Adrenal gland (tissue), 5 donors: ENCODE measurements at regions not wholly inside any gene's neighbourhood (a gene's known extent, or its start where the extent isn't known, plus 50 kb on each side); places are given as distances from the start of the nearest gene placed in this dataset.

Experiments used
- POLR2A ChIP-seq, 2 donors: fragments of 450-650 bp; IDR thresholded peaks; one replicate each; pipeline ENCODE4 v1.6.1; 2017; ENCODE audit warnings: antibody characterized with exemption in 2 of 2, mild to moderate bottlenecking in 2 of 2, moderate library complexity in 1 of 2
- TF ChIP-seq, protein P1 (sequence below), 6 experiments: fragments of 450-650 bp in 4 of 6; fragments of 200-600 bp in 2 of 6; sonication (generic) in 1 of 6; IDR thresholded peaks; 1 replicate in 5 of 6; 2 replicates in 1 of 6; pipeline versions ENCODE4 v1.5.1 to v1.8.0; 2016 to 2021; ENCODE audit warnings: antibody characterized with exemption in 6 of 6, mild to moderate bottlenecking in 2 of 6, moderate library complexity in 1 of 6
- donor health status: DM: no; HTN: no; CAD: no.

DNA sequence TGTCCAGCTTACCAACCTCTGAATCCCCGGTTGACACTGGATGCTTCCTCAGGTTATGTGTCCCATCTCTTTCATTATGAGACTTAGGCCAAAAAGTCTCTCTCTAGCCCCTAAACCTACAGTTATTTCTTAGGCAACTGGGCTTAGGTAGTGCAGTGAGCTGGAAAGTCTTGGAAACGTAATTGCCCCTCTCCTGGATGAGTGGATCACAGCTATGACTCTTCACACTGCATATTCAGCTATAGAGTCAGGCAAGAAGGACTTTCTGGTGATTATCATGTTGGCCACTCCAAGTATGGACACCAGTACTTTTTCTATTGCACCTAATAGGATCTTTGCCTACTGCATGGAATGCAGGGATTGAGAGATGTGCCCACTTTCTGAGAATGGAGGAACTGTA lies 458.3 kb upstream of the CELF4 start:
- TF ChIP-seq POLR2A (IDR thresholded peaks at IDR 0.05) = no peak
- TF ChIP-seq, protein P1, sequence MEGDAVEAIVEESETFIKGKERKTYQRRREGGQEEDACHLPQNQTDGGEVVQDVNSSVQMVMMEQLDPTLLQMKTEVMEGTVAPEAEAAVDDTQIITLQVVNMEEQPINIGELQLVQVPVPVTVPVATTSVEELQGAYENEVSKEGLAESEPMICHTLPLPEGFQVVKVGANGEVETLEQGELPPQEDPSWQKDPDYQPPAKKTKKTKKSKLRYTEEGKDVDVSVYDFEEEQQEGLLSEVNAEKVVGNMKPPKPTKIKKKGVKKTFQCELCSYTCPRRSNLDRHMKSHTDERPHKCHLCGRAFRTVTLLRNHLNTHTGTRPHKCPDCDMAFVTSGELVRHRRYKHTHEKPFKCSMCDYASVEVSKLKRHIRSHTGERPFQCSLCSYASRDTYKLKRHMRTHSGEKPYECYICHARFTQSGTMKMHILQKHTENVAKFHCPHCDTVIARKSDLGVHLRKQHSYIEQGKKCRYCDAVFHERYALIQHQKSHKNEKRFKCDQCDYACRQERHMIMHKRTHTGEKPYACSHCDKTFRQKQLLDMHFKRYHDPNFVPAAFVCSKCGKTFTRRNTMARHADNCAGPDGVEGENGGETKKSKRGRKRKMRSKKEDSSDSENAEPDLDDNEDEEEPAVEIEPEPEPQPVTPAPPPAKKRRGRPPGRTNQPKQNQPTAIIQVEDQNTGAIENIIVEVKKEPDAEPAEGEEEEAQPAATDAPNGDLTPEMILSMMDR (IDR thresholded peaks at IDR 0.05) = no peak
